ENCODE measurements at regions not wholly inside any gene's neighbourhood (a gene's known extent, or its start where the extent isn't known, plus 50 kb on each side); places are given as distances from the start of the nearest gene placed in this dataset.

GRCh38 chr15:37764733-37765191 is 169.7 kb upstream of the TMCO5A start:
- TF ChIP-seq EZH2 (IDR thresholded peaks at IDR 0.05; ENCODE audit: low read length, missing control alignments) = no peak
- peak; percentile 68 to 73 for TF ChIP-seq CTCF (conservative IDR thresholded peaks at IDR 0.05 in 1 of 2, IDR thresholded peaks at IDR 0.05 in 1 of 2; ENCODE audit: low read depth in 1 of 2, low read length in 2 of 2)
- no peak overlapping the region for H3K4me2 ChIP-seq (ENCODE audit: extremely low read depth, insufficient read depth, low read length)
- no peaks in the 10 kb centered on the region for H3K36me3 ChIP-seq (ENCODE audit: control insufficient read depth, insufficient read depth, low read length)
- no peaks in the 10 kb centered on the region for H3K27me3 ChIP-seq (ENCODE audit: control insufficient read depth, insufficient read depth, low read length)
- no peak overlapping the region for H3K27ac ChIP-seq (ENCODE audit: insufficient read depth, low read length)
- no peak overlapping the region for H3K9ac ChIP-seq (ENCODE audit: insufficient read depth, low read length)
- peaks cover 2% of the 10 kb centered on the region for H3K4me1 ChIP-seq (ENCODE audit: control insufficient read depth, extremely low read depth, insufficient read depth, low read length)
- H3K4me3 ChIP-seq (replicated peaks in 1 of 4; ENCODE audit: control extremely low read depth in 1 of 4, insufficient read depth in 1 of 4, low read depth in 3 of 4, low read length in 4 of 4) = no peak overlapping the region
- H4K20me1 ChIP-seq (ENCODE audit: control insufficient read depth, extremely low read depth, insufficient read depth, low read length) = no peaks in the 10 kb centered on the region
- peak; percentile 54 to 82 for DNase-seq (ENCODE audit: low read depth in 2 of 2)
- H3K9me3 ChIP-seq (ENCODE audit: control insufficient read depth, insufficient read depth, low read depth, low read length) = no peaks in the 10 kb centered on the region
- H2AFZ ChIP-seq (ENCODE audit: low read length) = peak overlapping the region; percentile 88
- H3K79me2 ChIP-seq (ENCODE audit: control insufficient read depth, insufficient read depth, low read length) = no peaks in the 10 kb centered on the region

GRCh38 chr15:37765786-37766185 is 168.7 kb upstream of the TMCO5A start:
- TF ChIP-seq CTCF (conservative IDR thresholded peaks at IDR 0.05 in 1 of 2, IDR thresholded peaks at IDR 0.05 in 1 of 2; ENCODE audit: low read depth in 1 of 2, low read length in 2 of 2) (no peak), EZH2 (IDR thresholded peaks at IDR 0.05; ENCODE audit: low read length, missing control alignments) (no peak)
- Histone ChIP-seq H2AFZ (ENCODE audit: low read length) (peak overlapping the region; percentile 49), H3K9ac (ENCODE audit: insufficient read depth, low read length) (no peak overlapping the region), H4K20me1 (ENCODE audit: control insufficient read depth, extremely low read depth, insufficient read depth, low read length) (no peaks in the 10 kb centered on the region), H3K4me1 (ENCODE audit: control insufficient read depth, extremely low read depth, insufficient read depth, low read length) (peaks cover 2% of the 10 kb centered on the region), H3K27me3 (ENCODE audit: control insufficient read depth, insufficient read depth, low read length) (no peaks in the 10 kb centered on the region), H3K79me2 (ENCODE audit: control insufficient read depth, insufficient read depth, low read length) (no peaks in the 10 kb centered on the region), H3K9me3 (ENCODE audit: control insufficient read depth, insufficient read depth, low read depth, low read length) (no peaks in the 10 kb centered on the region), H3K27ac (ENCODE audit: insufficient read depth, low read length) (no peak overlapping the region), H3K4me2 (ENCODE audit: extremely low read depth, insufficient read depth, low read length) (no peak overlapping the region), H3K36me3 (ENCODE audit: control insufficient read depth, insufficient read depth, low read length) (no peaks in the 10 kb centered on the region), H3K4me3 (replicated peaks in 1 of 4; ENCODE audit: control extremely low read depth in 1 of 4, insufficient read depth in 1 of 4, low read depth in 3 of 4, low read length in 4 of 4) (no peak overlapping the region)
- peak; percentile 5 for DNase-seq (ENCODE audit: low read depth in 2 of 2)

- Histone ChIP-seq H3K9ac (ENCODE audit: insufficient read depth, low read length) (no peak overlapping the region), H2AFZ (ENCODE audit: low read length) (no peak overlapping the region), H3K27me3 (ENCODE audit: control insufficient read depth, insufficient read depth, low read length) (no peaks in the 10 kb centered on the region)
These were observed 166.5 kb upstream of the TMCO5A start for GRCh38 chr15:37767841-37768455.

More at GRCh38 chr15:37767841-37768455, 166.5 kb upstream of the TMCO5A start:
- Histone ChIP-seq H3K4me3 (replicated peaks in 1 of 4; ENCODE audit: control extremely low read depth in 1 of 4, insufficient read depth in 1 of 4, low read depth in 3 of 4, low read length in 4 of 4) (no peak overlapping the region), H3K36me3 (ENCODE audit: control insufficient read depth, insufficient read depth, low read length) (no peaks in the 10 kb centered on the region), H3K79me2 (ENCODE audit: control insufficient read depth, insufficient read depth, low read length) (no peaks in the 10 kb centered on the region), H4K20me1 (ENCODE audit: control insufficient read depth, extremely low read depth, insufficient read depth, low read length) (no peaks in the 10 kb centered on the region), H3K27ac (ENCODE audit: insufficient read depth, low read length) (no peak overlapping the region), H3K4me2 (ENCODE audit: extremely low read depth, insufficient read depth, low read length) (no peak overlapping the region), H3K9me3 (ENCODE audit: control insufficient read depth, insufficient read depth, low read depth, low read length) (no peaks in the 10 kb centered on the region), H3K4me1 (ENCODE audit: control insufficient read depth, extremely low read depth, insufficient read depth, low read length) (peaks cover 3% of the 10 kb centered on the region)
- DNase-seq (ENCODE audit: low read depth in 2 of 2) = peak; percentile 8 to 21
- TF ChIP-seq CTCF (conservative IDR thresholded peaks at IDR 0.05 in 1 of 2, IDR thresholded peaks at IDR 0.05 in 1 of 2; ENCODE audit: low read depth in 1 of 2, low read length in 2 of 2) = no peak
- TF ChIP-seq EZH2 (IDR thresholded peaks at IDR 0.05; ENCODE audit: low read length, missing control alignments) = no peak

All from fibroblast of lung (primary cell).